Epithelial cell of esophagus (primary cell): ENCODE measurements at regions not wholly inside any gene's neighbourhood (a gene's known extent, or its start where the extent isn't known, plus 50 kb on each side); places are given as distances from the start of the nearest gene placed in this dataset.
"Not testable (repeated sequence)": the region's sequence is repeated elsewhere in the genome, so short reads cannot be mapped to it uniquely, and the experiment has no call there.

Experiments used
- DNase-seq: peaks from one replicate; pipeline ENCODE4 v3.0.0; 2010; ENCODE audit warnings: low read depth
- H3K4me3 ChIP-seq: 2 replicates; pipeline ENCODE4 v1.5.1; 2011; ENCODE audit warnings: mild to moderate bottlenecking, low read length, control low read depth
- CTCF ChIP-seq: IDR thresholded peaks from 2 replicates; pipeline ENCODE4 v1.5.1; 2011; ENCODE audit warnings: low read depth, mild to moderate bottlenecking, low read length, control low read depth, inconsistent platforms; ENCODE audit not compliant: insufficient read depth; ENCODE audit errors: missing control alignments

GRCh38 chr15:84094720-84095119 is 140.9 kb upstream of the GOLGA6L4 start:
- H3K4me3 ChIP-seq, DNase-seq: not testable (repeated sequence)

- DNase-seq, H3K4me3 ChIP-seq: not testable (repeated sequence)
Observed at GRCh38 chr15:84097053-84097452, 138.5 kb upstream of the GOLGA6L4 start.

- DNase-seq: no peak
- H3K4me3 ChIP-seq: no peak overlapping the region
- TF ChIP-seq CTCF: no peak
Observed at GRCh38 chr15:84098604-84099003, 137.0 kb upstream of the GOLGA6L4 start.

- H3K4me3 ChIP-seq: no peak overlapping the region
- no peak for TF ChIP-seq CTCF
Observed at GRCh38 chr15:84099181-84099580, 136.4 kb upstream of the GOLGA6L4 start.

GRCh38 chr15:84103345-84103744 is 132.2 kb upstream of the GOLGA6L4 start:
- DNase-seq: no peak
- no peak for TF ChIP-seq CTCF
- H3K4me3 ChIP-seq: no peak overlapping the region

More at GRCh38 chr15:84099181-84099580, 136.4 kb upstream of the GOLGA6L4 start:
- DNase-seq: peak; percentile 32

GRCh38 chr15:84104853-84105252 is 130.7 kb upstream of the GOLGA6L4 start:
- H3K4me3 ChIP-seq: no peak overlapping the region
- DNase-seq: no peak
- no peak for TF ChIP-seq CTCF

- DNase-seq: peak; percentile 33
Observed at GRCh38 chr15:84108728-84109127, 126.8 kb upstream of the GOLGA6L4 start.

GRCh38 chr15:84111575-84111974 is 124.0 kb upstream of the GOLGA6L4 start:
- DNase-seq: no peak
- no peak overlapping the region for H3K4me3 ChIP-seq
- no peak for TF ChIP-seq CTCF

More at GRCh38 chr15:84108728-84109127, 126.8 kb upstream of the GOLGA6L4 start:
- no peak overlapping the region for H3K4me3 ChIP-seq
- peak; percentile 44 for TF ChIP-seq CTCF
